B cell (primary cell): ENCODE measurements at regions not wholly inside any gene's neighbourhood (a gene's known extent, or its start where the extent isn't known, plus 50 kb on each side); places are given as distances from the start of the nearest gene placed in this dataset.

Source experiments
- ATAC-seq: fragments of 200-7000 bp; cut with Tn5 transposase; one replicate; pipeline ENCODE4 v1.10.0; 2021; ENCODE audit warnings: low read depth, mild to moderate bottlenecking, moderate number of reproducible peaks, moderate library complexity
- CTCF ChIA-PET: fragments of 350-600 bp; sonication (Branson Sonifier 250); formaldehyde crosslinking; loops from one replicate; lab custom pipeline; 2021; ENCODE audit warnings: antibody characterized with exemption, inconsistent platforms; lab: Charles Lee
- POLR2A ChIA-PET: fragments of 350-600 bp; sonication (Branson Sonifier 250); formaldehyde crosslinking; loops from one replicate; lab custom pipeline; 2021; ENCODE audit warnings: antibody characterized with exemption; lab: Charles Lee
- DNase-seq: peaks from one replicate; pipeline ENCODE4 v3.0.0; 2013
- H2AFZ ChIP-seq: 2 replicates; pipeline ENCODE4 v1.6.1; 2012; ENCODE audit warnings: mild to moderate bottlenecking, low read depth, low read length; ENCODE audit not compliant: insufficient read depth, poor library complexity, severe bottlenecking
- H3K27ac ChIP-seq, 2 donors: 1 replicate in 1 of 2; 2 replicates in 1 of 2; pipeline ENCODE4 v1.5.1; 2012 to 2013; ENCODE audit warnings: low read length in 2 of 2, mild to moderate bottlenecking in 2 of 2, moderate library complexity in 1 of 2
- H3K27me3 ChIP-seq, 4 experiments: fragments of 200-600 bp in 1 of 4; sonication (generic) in 1 of 4; replicated peaks in 1 of 4; 1 replicate in 2 of 4; 2 replicates in 2 of 4; pipeline versions ENCODE4 v1.6.1 to v1.7.0; 2013 to 2016; ENCODE audit warnings: low read length in 3 of 4, mild to moderate bottlenecking in 2 of 4, mixed read lengths in 1 of 4, moderate library complexity in 1 of 4; ENCODE audit not compliant: insufficient read depth in 4 of 4, control insufficient read depth in 3 of 4; ENCODE audit errors: control extremely low read depth in 1 of 4
- H3K36me3 ChIP-seq, 2 experiments: replicated peaks in 1 of 2; 1 replicate in 1 of 2; 2 replicates in 1 of 2; pipeline versions ENCODE4 v1.6.1 to v1.7.1; 2013; ENCODE audit warnings: low read length in 1 of 2; ENCODE audit not compliant: insufficient read depth in 2 of 2, control insufficient read depth in 1 of 2; ENCODE audit errors: control extremely low read depth in 1 of 2, extremely low read depth in 1 of 2
- H3K4me1 ChIP-seq, 2 donors: fragments of 200-600 bp in 1 of 2; sonication (generic) in 1 of 2; 1 replicate in 1 of 2; 2 replicates in 1 of 2; pipeline versions ENCODE4 v1.5.1 to v1.6.1; 2013 to 2017; ENCODE audit warnings: low read length in 2 of 2; ENCODE audit not compliant: control insufficient read depth in 2 of 2, insufficient read depth in 2 of 2
- H3K4me2 ChIP-seq: replicated peaks from 2 replicates; pipeline ENCODE3; 2012; ENCODE audit warnings: mild to moderate bottlenecking, low read depth, low read length; ENCODE audit not compliant: poor library complexity, severe bottlenecking
- H3K4me3 ChIP-seq, 5 experiments: fragments of 200-600 bp in 1 of 5; sonication (generic) in 1 of 5; 1 replicate in 3 of 5; 2 replicates in 2 of 5; pipeline versions ENCODE4 v1.5.1 to v1.7.0; 2011 to 2016; ENCODE audit warnings: low read length in 4 of 5, mild to moderate bottlenecking in 4 of 5, low read depth in 2 of 5, control low read depth in 1 of 5, moderate library complexity in 1 of 5; ENCODE audit not compliant: insufficient read depth in 1 of 5; ENCODE audit errors: control extremely low read depth in 1 of 5, extremely low read depth in 1 of 5
- H3K79me2 ChIP-seq: fragments of 200-600 bp; sonication (generic); one replicate; pipeline ENCODE4 v1.6.0; 2016; ENCODE audit warnings: low read length; ENCODE audit not compliant: control insufficient read depth, insufficient read depth
- H3K9ac ChIP-seq: fragments of 200-600 bp; sonication (generic); 2 replicates; pipeline ENCODE4 v1.6.1; 2017; ENCODE audit warnings: mild to moderate bottlenecking, low read length, moderate library complexity
- H3K9me3 ChIP-seq, 3 donors: one replicate each; pipeline versions ENCODE4 v1.6.1 to v1.7.1; 2013; ENCODE audit warnings: low read length in 2 of 3; ENCODE audit not compliant: control insufficient read depth in 2 of 3, insufficient read depth in 1 of 3; ENCODE audit errors: control extremely low read depth in 1 of 3
- H4K20me1 ChIP-seq: 2 replicates; pipeline ENCODE4 v1.6.0; 2012; ENCODE audit warnings: mild to moderate bottlenecking, low read length; ENCODE audit not compliant: insufficient read depth, control insufficient read depth, poor library complexity, severe bottlenecking
- H3K27ac Mint-ChIP-seq: one replicate; pipeline ENCODE4 v1.8.0; 2021; ENCODE audit warnings: mixed read lengths
- H3K27me3 Mint-ChIP-seq: one replicate; pipeline ENCODE4 v1.8.0; 2021; ENCODE audit warnings: mixed read lengths
- H3K4me1 Mint-ChIP-seq: one replicate; pipeline ENCODE4 v1.8.0; 2021; ENCODE audit warnings: mixed read lengths
- H3K4me3 Mint-ChIP-seq: one replicate; pipeline ENCODE4 v1.8.0; 2021; ENCODE audit warnings: mixed read lengths
- H3K9me3 Mint-ChIP-seq: one replicate; pipeline ENCODE4 v1.8.0; 2022; ENCODE audit warnings: mixed read lengths; ENCODE audit not compliant: insufficient read depth
- EZH2 ChIP-seq: IDR thresholded peaks from 2 replicates; pipeline ENCODE4 v1.6.1; 2012; ENCODE audit warnings: borderline replicate concordance, low read depth, mild to moderate bottlenecking, moderate library complexity, low read length; ENCODE audit not compliant: insufficient read depth, poor library complexity, severe bottlenecking
- WGBS: methylation state at CpG from one replicate; pipeline ENCODE4 v1.1.5; 2013; ENCODE audit warnings: missing lambda C conversion rate; ENCODE audit not compliant: insufficient coverage; 5-methylcytosine and 5-hydroxymethylcytosine counted together
- intact Hi-C: fragments of 100-400 bp; cut with micrococcal nuclease; formaldehyde crosslinking; loops from one replicate; pipeline ENCODE4 v1.10.0; 2022
- TF ChIP-seq, protein P1 (sequence below): fragments of 200-600 bp; IDR thresholded peaks from one replicate; pipeline ENCODE4 v1.8.0; 2022; ENCODE audit warnings: antibody characterized with exemption, mild to moderate bottlenecking

DNA sequence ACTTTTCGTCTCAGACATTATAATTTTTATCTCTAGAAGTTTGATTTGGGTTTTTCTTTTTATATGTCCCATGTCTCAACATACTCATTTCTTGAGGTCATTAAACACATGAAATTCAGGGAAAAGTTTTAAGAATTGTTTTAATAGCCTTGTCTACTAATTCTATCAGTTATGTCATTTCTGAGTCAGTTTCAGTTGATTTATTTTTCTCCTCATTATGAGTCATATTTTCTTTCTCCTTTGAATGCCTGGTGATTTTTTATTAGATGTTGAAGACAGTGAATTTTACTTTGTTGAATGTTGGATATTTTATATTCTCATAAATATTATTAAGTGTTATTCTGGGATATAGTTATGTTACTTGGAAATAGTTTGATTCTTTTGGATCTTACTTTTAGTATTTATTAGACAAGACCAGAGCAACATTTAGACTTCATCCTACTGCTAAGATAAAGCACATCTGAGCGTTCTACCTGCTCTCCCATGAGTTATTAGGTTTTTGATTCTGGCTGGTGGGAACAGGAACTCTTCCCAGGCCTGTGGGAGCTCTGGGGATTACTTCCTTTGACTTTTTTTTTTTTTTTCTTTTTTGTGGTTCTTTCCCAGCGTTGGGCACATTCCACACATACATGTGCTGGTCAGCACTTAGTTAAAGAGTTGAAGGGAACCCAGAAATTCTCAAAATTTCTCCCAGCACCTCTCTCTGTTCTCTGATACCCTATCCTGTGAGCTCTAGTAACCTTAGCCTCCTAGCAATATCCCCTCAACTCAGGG lies 1157.7 kb downstream of the BCL11B start:
- H3K4me1 Mint-ChIP-seq, result no peaks in the 10 kb centered on the region
- ChIA-PET CTCF (no interaction called here), POLR2A (no interaction called here)
- no peaks in the 10 kb centered on the region for H3K79me2 ChIP-seq
- peaks cover 0 to 6% (median 1%) of the 10 kb centered on the region in 3 donors for H3K9me3 ChIP-seq
- no peak overlapping the region for H3K27ac Mint-ChIP-seq
- no peak overlapping the region for H3K4me2 ChIP-seq
- no CpG with 5 or more reads among the region's 3 CpGs for WGBS
- H3K4me3 Mint-ChIP-seq, result no peak overlapping the region
- H3K9me3 Mint-ChIP-seq, result no peaks in the 10 kb centered on the region
- H2AFZ ChIP-seq, result no peak overlapping the region
- no peaks in the 10 kb centered on the region for H3K36me3 ChIP-seq
- no peaks in the 10 kb centered on the region for H3K27me3 ChIP-seq
- DNase-seq (no peak), ATAC-seq (no peak)
- intact Hi-C loops, result no loop called here
- H3K4me3 ChIP-seq, result no peak overlapping the region
- no peaks in the 10 kb centered on the region for H3K4me1 ChIP-seq
- no peaks in the 10 kb centered on the region for H4K20me1 ChIP-seq
- H3K9ac ChIP-seq, result no peak overlapping the region
- no peak overlapping the region for H3K27ac ChIP-seq
- TF ChIP-seq, protein P1, sequence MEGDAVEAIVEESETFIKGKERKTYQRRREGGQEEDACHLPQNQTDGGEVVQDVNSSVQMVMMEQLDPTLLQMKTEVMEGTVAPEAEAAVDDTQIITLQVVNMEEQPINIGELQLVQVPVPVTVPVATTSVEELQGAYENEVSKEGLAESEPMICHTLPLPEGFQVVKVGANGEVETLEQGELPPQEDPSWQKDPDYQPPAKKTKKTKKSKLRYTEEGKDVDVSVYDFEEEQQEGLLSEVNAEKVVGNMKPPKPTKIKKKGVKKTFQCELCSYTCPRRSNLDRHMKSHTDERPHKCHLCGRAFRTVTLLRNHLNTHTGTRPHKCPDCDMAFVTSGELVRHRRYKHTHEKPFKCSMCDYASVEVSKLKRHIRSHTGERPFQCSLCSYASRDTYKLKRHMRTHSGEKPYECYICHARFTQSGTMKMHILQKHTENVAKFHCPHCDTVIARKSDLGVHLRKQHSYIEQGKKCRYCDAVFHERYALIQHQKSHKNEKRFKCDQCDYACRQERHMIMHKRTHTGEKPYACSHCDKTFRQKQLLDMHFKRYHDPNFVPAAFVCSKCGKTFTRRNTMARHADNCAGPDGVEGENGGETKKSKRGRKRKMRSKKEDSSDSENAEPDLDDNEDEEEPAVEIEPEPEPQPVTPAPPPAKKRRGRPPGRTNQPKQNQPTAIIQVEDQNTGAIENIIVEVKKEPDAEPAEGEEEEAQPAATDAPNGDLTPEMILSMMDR, result no peak
- no peak for TF ChIP-seq EZH2
- no peaks in the 10 kb centered on the region for H3K27me3 Mint-ChIP-seq

DNA sequence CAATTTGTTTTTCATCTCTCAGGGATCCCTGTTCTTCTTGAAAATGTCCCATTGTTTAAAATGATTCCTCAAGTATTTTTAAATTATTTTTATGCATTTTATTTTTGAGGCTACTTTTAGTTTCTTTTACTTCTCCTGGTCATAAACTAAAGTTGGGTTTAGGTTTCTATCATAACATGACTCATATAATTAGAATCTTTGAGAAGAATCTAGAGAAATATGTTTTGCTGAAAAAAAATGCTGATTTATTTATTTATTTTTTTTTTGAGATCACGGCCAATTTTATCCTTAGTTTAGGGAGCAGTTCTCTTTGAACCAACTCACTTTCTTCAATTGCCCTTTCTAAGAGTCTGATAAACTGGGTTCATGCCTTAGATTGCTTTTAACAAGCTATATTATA lies 1157.1 kb downstream of the BCL11B start:
- Histone ChIP-seq H3K4me2 (no peak overlapping the region), H3K9ac (no peak overlapping the region), H3K4me3 (no peak overlapping the region), H3K4me1 (no peaks in the 10 kb centered on the region), H3K36me3 (no peaks in the 10 kb centered on the region), H3K79me2 (no peaks in the 10 kb centered on the region), H3K27ac (no peak overlapping the region), H2AFZ (no peak overlapping the region), H4K20me1 (no peaks in the 10 kb centered on the region), H3K27me3 (no peaks in the 10 kb centered on the region), H3K9me3 (peaks cover 0 to 10% (median 3%) of the 10 kb centered on the region in 3 donors)
- peaks cover 5% of the 10 kb centered on the region for H3K9me3 Mint-ChIP-seq
- no peaks in the 10 kb centered on the region for H3K27me3 Mint-ChIP-seq
- no CpG with 5 or more reads among the region's 1 CpG for WGBS
- no peak for DNase-seq
- no peak overlapping the region for H3K27ac Mint-ChIP-seq
- intact Hi-C loops, result no loop called here
- CTCF ChIA-PET, result no interaction called here
- ATAC-seq, result no peak
- TF ChIP-seq, protein P1, result no peak
- TF ChIP-seq EZH2, result no peak
- H3K4me1 Mint-ChIP-seq, result no peaks in the 10 kb centered on the region
- POLR2A ChIA-PET, result no interaction called here
- no peak overlapping the region for H3K4me3 Mint-ChIP-seq
